ENCODE measurements at regions not wholly inside any gene's neighbourhood (a gene's known extent, or its start where the extent isn't known, plus 50 kb on each side); places are given as distances from the start of the nearest gene placed in this dataset.

DNA sequence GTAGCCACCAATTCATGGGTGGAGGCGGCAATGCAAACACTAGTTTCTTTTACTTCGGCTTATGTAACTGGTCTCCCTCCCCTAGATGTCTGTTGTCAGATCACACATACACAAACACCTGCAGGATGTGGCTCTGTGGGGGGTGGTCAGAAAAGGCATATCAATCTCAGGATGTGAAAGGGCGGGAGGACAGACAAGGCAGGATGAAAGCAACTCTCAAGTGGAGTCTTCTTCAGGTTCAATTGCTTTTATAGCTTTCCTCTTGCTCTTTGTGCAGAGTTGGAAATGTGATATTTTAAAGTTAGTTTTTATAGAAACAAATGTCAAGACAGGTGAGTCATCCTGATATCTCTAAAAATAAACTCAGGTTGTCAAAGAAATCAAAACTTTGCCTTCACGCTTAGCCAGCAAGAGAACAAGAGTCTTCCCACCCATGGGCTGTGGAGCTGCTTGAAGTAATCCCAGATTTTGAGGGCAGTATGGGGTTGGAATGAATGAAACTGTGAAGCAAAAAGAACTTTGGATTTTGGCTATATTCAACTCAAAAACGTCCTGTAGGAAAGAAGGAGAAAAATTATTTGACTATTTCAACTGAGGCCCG lies 423.4 kb downstream of the GUCY1A2 start:
- no peak for DNase-seq (ENCODE audit: extremely low spot score in 2 of 2)
- Histone ChIP-seq H3K27ac (no peak overlapping the region), H3K36me3 (no peaks in the 10 kb centered on the region), H3K27me3 (no peaks in the 10 kb centered on the region), H3K4me1 (no peaks in the 10 kb centered on the region), H3K9me3 (no peaks in the 10 kb centered on the region), H3K4me3 (no peak overlapping the region)
- intact Hi-C loops (cut with DNase I): no loop called here
- no peak for TF ChIP-seq POLR2AphosphoS5 (IDR thresholded peaks at IDR 0.05; ENCODE audit: insufficient read depth in 1 of 2, low read depth in 1 of 2)
- TF ChIP-seq POLR2A (IDR thresholded peaks at IDR 0.05): no peak

DNA sequence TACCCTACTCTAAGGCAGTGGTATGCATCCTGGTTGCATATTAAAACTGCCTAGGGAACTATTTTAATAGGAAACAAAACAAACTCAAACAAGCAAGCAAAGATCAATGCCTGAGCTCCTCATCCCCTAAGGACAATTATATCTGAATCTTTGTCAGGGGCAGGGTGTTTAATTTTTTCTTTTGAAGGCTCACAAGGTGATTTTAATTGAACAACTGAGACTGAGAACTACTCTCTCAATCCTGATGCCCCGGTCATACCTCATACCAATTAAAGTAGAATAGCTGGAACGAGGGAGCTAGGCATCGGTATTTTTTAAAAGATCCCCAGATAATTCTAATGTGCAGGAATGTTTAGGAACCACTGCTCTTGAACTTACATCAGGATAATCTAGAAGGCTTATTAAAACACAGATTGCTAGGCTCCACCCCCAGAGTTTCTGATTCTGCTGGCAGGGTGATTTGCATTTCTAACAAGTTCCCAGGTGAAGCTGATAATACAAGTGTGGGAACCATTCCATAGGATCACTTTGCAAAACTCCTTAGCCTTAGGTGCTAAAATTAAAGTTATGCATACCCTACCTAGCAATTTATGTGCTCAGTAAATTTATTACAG lies 416.5 kb downstream of the GUCY1A2 start:
- H3K4me1 ChIP-seq: no peaks in the 10 kb centered on the region

DNA sequence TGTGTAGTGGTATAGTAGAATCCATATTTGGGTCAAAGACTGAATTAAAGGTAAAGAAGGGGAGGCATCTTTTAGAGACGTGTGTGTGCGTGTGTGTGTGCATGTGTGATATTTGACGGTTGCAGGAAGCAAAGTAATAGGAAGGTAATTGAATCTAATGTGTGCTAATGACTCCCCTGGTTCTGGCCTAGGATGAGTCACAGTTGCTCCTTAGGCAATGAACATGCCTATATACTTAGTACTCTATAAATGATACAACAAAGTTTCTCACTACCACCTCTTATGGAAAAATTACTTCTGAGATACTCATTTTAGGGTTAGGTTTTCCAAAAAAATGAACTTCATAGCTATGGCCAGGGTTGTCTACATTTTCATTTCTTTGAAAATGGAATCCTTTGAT lies 409.6 kb downstream of the GUCY1A2 start:
- Histone ChIP-seq H3K9me3 (no peaks in the 10 kb centered on the region), H3K27me3 (no peaks in the 10 kb centered on the region), H3K4me3 (no peak overlapping the region), H3K27ac (no peak overlapping the region), H3K4me1 (no peaks in the 10 kb centered on the region), H3K36me3 (no peaks in the 10 kb centered on the region)
- no peak for TF ChIP-seq POLR2AphosphoS5 (IDR thresholded peaks at IDR 0.05; ENCODE audit: insufficient read depth in 1 of 2, low read depth in 1 of 2)
- TF ChIP-seq, protein P1, sequence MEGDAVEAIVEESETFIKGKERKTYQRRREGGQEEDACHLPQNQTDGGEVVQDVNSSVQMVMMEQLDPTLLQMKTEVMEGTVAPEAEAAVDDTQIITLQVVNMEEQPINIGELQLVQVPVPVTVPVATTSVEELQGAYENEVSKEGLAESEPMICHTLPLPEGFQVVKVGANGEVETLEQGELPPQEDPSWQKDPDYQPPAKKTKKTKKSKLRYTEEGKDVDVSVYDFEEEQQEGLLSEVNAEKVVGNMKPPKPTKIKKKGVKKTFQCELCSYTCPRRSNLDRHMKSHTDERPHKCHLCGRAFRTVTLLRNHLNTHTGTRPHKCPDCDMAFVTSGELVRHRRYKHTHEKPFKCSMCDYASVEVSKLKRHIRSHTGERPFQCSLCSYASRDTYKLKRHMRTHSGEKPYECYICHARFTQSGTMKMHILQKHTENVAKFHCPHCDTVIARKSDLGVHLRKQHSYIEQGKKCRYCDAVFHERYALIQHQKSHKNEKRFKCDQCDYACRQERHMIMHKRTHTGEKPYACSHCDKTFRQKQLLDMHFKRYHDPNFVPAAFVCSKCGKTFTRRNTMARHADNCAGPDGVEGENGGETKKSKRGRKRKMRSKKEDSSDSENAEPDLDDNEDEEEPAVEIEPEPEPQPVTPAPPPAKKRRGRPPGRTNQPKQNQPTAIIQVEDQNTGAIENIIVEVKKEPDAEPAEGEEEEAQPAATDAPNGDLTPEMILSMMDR (IDR thresholded peaks at IDR 0.05): no peak
- no peak for TF ChIP-seq POLR2A (IDR thresholded peaks at IDR 0.05)
- no peak for DNase-seq (ENCODE audit: extremely low spot score in 2 of 2)
- intact Hi-C loops (cut with DNase I): no loop called here

More for the DNA sequence above, 416.5 kb downstream of the GUCY1A2 start:
- H3K27me3 ChIP-seq: no peaks in the 10 kb centered on the region
- DNase-seq (ENCODE audit: extremely low spot score in 2 of 2): no peak
- no peak overlapping the region for H3K27ac ChIP-seq
- no peaks in the 10 kb centered on the region for H3K36me3 ChIP-seq
- no peaks in the 10 kb centered on the region for H3K9me3 ChIP-seq
- no peak overlapping the region for H3K4me3 ChIP-seq
- TF ChIP-seq, protein P1 (IDR thresholded peaks at IDR 0.05): no peak
- TF ChIP-seq POLR2AphosphoS5 (IDR thresholded peaks at IDR 0.05; ENCODE audit: insufficient read depth in 1 of 2, low read depth in 1 of 2): no peak
- no peak for TF ChIP-seq POLR2A (IDR thresholded peaks at IDR 0.05)
- intact Hi-C loops (cut with DNase I): no loop called here

DNA sequence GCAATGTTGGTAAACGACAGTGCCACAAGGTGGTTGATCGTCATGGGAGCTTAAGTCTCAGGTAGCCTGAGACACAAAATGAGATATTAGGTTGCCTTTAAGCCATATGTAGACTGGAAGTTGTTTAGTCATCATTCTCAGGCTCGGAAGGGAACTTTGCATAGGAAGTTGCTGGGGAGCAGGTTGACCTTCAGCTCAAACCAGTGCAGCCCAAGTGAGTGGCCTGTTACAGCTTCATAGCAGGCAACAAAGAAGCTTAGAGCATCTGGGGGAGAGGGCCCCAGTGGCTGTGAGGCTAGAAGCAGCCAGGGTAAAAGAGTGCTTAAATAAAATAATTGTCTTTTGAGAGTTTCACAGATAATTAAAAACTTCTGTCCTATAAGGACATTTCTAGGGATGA lies 404.0 kb downstream of the GUCY1A2 start:
- intact Hi-C loops (cut with DNase I): no loop called here
- Histone ChIP-seq H3K4me3 (no peak overlapping the region), H3K4me1 (no peaks in the 10 kb centered on the region), H3K36me3 (no peaks in the 10 kb centered on the region), H3K27ac (no peak overlapping the region), H3K9me3 (no peaks in the 10 kb centered on the region), H3K27me3 (no peaks in the 10 kb centered on the region)
- TF ChIP-seq, protein P1 (IDR thresholded peaks at IDR 0.05): no peak
- TF ChIP-seq POLR2AphosphoS5 (IDR thresholded peaks at IDR 0.05; ENCODE audit: insufficient read depth in 1 of 2, low read depth in 1 of 2) (no peak), POLR2A (IDR thresholded peaks at IDR 0.05) (no peak)
- no peak for DNase-seq (ENCODE audit: extremely low spot score in 2 of 2)

DNA sequence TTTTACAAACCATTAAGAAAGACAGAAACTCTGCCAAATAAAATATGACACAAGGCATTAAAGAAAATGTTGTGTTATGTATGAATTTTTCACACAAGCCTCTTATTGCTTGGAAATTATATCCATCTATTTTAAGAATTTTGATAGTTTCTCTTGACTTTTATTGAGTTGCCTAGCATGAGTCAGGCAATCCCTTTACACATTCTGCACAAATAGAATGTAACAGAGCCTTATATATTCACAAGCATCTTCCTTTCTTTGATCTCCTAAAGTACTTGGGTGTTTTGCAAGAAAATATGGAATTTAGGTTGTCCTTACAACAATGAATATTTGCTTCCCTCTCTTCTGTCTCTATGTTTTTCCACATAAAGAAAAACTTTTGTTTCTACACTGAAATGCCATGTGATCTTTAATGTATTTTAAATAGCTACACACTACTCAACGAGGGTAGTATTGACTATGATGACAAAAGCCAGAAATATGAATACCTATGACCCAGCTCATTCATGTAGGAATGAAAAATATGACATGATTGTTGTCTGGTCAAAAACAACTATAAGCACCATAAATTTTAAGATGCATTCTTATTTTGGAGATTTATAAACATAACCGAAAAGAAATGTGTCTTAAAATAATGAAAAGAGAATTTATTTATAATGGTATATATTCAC lies 398.8 kb downstream of the GUCY1A2 start:
- intact Hi-C loops (cut with DNase I): no loop called here
- DNase-seq (ENCODE audit: extremely low spot score in 2 of 2): no peak
- Histone ChIP-seq H3K36me3 (no peaks in the 10 kb centered on the region), H3K27ac (no peak overlapping the region), H3K9me3 (no peaks in the 10 kb centered on the region), H3K4me3 (no peak overlapping the region), H3K27me3 (no peaks in the 10 kb centered on the region), H3K4me1 (no peaks in the 10 kb centered on the region)
- no peak for TF ChIP-seq POLR2AphosphoS5 (IDR thresholded peaks at IDR 0.05; ENCODE audit: insufficient read depth in 1 of 2, low read depth in 1 of 2)
- TF ChIP-seq, protein P1 (IDR thresholded peaks at IDR 0.05): no peak
- no peak for TF ChIP-seq POLR2A (IDR thresholded peaks at IDR 0.05)

All from vagina (tissue), 2 donors.